NCI-H2107 treated with DMSO at 0.1 percent for 48 hours (cell line): ENCODE measurements at regions not wholly inside any gene's neighbourhood (a gene's known extent, or its start where the extent isn't known, plus 50 kb on each side); places are given as distances from the start of the nearest gene placed in this dataset.
A peak's percentile ranks its signal among the peaks of the same experiment; 100 is the strongest.

Source experiments
- DNase-seq: peaks from one replicate; lab custom pipeline; 2025; ENCODE audit not compliant: unreplicated experiment; lab: John Stamatoyannopoulos, UW

DNA sequence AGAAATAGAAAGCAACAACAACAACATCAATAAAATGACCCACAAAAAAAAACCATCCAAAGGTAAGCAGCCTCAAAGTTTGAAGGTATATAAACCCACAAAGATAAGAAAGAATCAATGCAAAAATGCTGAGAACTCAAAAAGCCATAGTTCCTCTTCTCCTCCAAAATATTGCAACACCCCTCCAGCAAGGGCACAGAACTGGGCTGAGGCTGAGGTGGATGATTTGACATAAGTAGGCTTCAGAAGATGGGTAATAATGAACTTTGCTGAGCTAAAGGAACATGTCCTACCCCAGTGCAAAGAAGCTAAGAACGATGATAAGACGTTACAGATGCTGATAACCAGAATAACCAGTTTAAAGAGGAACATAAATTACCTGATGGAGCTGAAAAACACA, 188.8 kb upstream of the BTBD3 start:
- DNase-seq, result no peak

- no peak for DNase-seq
Measured at GRCh38 chr20:11729806-11730205, 187.9 kb upstream of the BTBD3 start.

- DNase-seq, result peak; percentile 17
Measured at GRCh38 chr20:11734431-11734830, 183.3 kb upstream of the BTBD3 start.

GRCh38 chr20:11738852-11739251, 178.8 kb upstream of the BTBD3 start:
- no peak for DNase-seq

DNA sequence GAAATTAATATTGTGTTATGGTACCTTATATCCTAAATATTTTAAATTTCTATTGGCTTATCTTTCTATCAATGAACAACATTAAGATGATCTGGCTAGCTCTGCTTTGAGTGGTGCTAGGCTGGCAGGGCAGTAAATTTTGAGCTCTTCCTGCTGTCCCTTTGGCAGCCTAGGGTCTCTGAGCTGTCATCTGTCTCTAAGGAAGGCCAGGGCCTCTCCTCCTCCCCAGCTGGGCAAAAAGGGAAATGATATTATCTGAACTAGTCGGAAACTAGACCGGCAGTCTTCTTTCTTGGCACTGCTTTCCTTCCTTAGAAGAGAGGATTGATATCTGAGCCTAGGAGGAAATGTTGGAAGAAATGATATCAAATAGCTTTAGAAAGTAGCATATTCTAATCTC, 176.7 kb upstream of the BTBD3 start:
- DNase-seq, result no peak

GRCh38 chr20:11745145-11745544, 172.5 kb upstream of the BTBD3 start:
- no peak for DNase-seq

GRCh38 chr20:11748436-11748835, 169.3 kb upstream of the BTBD3 start:
- no peak for DNase-seq

DNA sequence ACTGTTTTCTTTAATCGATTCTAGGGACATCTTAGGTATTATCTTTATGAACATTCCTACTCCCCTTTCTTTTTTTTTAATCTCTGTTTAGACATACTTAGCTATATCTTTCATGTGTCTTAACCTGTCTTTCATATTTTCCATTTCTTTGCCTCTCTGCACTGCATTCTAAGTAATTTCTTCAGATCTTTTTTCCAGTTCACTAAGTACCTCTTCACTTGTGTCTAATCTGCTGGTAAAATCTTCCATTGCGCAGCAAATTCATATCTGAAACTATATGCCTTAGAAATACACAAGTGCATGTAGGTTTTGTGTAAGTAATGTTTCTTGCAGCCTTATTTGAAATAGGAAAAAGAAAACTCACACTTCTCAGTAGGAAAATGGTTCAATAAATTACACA, 165.4 kb upstream of the BTBD3 start:
- DNase-seq, result no peak

DNA sequence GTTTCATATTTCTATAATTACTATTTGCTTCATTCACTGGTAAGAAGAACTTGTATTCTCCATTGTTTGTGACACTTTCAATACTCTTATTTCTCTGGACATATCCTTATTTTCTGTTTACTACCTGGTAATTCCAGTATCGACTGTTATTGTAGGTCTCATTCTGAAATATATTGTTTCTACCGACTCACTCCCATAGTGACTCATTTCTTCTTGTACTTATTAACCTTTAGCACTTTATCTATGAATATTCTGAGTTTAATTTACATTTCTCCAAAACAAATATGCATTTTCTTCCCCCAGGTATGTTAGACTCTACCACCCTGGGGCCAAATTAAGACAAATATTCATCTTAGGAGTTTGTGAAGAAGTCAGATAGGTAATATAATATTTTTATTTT, 164.5 kb upstream of the BTBD3 start:
- no peak for DNase-seq

DNA sequence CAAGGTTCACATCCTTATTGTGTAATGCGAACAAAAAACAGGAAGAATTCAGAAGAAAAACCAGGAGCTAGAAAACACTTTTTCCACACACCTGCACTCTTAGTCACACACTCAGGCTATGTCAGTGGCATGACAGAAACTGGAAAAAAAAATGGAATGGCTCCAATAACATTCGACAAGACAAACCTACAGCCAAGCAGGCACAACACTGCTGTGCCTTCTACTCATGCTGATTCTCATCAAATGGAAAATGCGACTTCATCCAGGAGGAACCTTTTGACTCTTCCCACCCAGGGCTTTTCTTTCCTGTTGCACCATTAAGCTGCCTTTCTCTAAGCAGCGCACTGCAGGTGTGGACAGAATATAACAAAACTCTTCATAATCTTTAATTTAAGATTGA, 163.2 kb upstream of the BTBD3 start:
- no peak for DNase-seq

- DNase-seq, result no peak
Measured at GRCh38 chr20:11755071-11755841, 162.4 kb upstream of the BTBD3 start.

DNA sequence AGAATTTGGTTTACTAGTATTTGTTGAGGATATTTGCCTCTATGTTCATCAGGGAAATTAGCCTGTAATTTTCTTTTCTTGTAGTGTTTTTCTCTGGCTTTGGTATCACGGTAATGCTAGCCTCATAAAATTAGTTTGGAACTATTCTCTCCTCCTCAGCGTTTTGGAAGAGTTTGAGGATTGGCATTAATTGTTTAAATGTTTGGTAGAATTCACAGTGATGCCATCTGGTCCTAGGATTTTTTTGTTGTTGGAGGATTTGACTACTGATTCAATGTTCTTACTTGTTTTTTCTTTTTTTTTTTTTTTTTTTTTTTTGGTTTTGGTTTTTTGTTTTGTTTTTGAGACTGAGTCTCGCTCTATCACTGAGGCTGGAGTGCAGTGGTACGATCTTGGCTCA, 156.2 kb upstream of the BTBD3 start:
- DNase-seq, result no peak

DNA sequence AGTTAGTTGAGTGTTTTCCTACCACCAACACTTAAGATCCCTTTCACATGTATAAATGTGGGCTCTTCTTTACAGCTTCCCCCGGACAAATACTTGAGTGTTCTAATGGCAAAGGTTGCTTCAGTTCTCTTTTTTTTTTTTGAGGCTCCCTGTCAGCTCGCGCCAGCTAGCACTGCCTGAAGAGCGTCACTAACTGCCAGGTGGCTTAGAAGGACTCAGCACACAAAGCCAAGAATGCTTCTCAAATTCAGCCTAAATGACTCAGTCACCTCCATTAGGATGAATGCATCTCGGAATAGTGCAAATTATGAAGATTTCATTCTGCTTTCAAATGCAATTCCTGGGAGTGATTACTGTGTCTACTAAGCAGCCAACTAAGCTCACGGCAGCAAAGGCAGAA, 150.7 kb upstream of the BTBD3 start:
- DNase-seq, result peak; percentile 68

DNA sequence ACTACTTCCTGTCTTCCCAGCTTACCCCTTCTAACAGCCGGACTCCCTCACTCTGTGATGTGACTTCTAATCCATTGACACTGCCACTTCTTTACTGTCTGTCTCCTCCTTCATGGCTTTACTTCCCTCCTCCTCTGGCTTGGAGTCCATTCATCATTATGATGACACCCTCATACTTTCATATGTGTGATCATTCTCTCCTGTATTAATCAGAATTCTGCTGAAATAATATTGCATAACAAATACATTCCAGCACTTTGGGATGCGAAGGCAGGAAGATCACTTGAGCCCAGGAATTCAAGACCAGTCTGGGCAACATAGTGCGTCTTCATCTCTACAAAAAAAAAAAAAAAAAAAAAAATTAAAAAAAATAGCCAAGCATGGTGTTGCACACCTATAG, 147.9 kb upstream of the BTBD3 start:
- DNase-seq, result no peak

DNA sequence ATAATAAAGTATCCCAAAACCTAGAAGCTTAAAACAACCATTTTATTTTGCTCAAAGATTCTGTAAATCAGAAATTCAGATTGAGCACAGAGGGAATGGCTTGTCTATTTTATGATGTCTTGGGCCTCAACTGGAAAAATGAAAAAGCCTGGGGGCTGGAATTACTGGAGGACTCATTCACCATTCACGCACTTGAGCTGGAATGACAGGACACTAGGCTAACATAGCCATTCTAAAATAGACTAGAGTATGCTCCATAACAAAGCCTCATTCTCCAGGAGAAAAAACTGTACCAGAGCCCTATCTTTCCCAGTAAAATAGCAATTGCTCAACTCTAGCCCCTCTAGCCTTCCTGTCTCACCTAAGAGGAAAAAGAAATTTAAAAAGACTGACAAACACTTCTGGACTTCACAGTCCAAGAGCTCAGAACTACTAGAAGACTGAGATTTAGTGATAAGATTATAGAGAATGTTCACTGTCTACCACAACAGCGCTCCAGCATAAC, 145.4 kb upstream of the BTBD3 start:
- no peak for DNase-seq

- DNase-seq, result no peak
Measured at GRCh38 chr20:11776687-11777086, 141.0 kb upstream of the BTBD3 start.

DNA sequence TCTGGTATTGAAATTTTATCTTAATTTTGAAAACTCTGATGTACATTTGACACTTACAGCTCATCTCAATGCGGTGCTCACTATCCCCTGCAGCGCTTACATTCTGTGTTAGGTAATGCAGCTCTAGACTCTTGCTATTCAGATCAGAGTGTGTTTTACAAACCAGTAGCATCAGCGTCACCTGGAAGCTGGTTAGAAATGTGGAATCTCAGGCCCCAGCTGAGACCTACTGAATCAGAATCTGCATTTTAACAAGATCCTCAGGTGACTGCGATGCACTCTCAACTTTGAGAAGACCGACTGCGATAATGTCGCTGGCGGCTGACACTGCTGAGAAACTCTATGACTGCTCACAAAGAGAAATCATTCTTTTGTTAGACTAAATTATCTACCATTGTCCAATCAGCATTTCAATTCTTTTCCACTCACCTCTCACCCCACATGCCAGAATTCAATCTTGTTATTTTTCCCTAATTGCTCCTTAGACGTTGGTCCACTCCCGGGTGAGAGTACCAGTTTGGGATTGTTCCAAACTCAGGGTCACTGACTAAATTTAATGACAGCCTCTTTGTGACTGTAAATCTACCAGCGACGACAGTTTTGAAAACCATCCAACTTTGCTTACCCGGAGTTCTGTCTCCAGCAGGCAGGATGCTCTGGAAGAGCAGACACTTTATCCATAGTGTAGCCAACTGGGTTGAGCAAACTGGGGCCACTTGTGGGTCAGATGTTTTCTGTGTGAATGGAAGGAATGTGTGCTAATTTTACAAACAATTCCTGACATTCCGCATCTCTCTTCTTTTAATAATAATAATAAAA, 140.1 kb upstream of the BTBD3 start:
- peak; percentile 16 for DNase-seq

DNA sequence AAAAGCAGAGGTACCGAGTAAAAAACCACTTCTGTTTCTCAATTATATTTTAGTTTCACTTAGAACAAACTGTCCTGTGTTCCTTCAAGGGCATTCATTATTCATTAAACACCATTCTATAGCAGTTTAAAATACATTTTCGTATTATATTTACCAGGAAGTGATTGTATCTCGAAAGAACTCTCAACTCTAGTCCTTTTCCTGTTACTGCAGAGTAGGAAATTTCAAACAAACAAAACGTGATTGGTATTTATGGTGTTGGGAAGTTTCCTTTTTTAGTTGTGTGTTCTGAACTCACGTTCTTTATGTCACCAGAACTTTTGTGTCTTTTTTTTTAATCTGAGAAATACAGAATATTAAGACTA, 139.5 kb upstream of the BTBD3 start:
- DNase-seq, result no peak

- DNase-seq, result no peak
Measured at GRCh38 chr20:11780765-11781369, 136.8 kb upstream of the BTBD3 start.

DNA sequence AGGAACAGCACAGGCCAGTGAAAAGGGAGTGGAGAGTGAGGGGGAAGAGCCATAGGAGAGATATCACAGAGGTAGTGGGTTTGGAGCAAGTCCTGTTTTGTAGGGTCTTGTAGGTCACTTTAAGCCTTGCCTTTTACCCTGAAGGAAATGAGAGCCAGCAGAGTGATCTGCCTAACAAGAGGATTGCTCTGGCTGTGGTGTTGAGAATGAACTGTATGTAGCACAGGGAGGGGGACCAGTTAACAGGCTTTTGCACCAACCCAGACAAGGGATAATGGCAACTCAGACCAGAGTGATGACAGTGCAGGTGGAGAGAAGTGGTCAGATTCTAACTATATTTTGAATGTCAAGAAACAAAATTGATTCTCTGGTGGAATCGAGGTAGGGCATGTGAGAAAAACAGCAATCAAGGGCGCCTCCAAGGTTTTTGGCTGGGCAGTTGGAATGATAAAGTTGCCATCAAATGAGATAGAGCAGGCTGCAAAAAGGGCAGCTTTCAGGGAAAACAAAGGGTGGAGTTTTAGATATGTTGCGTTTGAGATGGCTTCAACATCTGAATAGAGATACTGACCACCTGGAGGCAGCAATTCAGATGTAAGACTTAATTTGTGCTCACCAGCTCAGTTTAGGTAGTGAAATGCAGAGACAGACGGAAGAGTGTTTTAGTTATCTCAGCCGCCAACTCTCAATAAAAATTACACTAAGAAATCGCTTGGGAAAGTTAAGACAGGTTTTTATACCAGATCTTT, 134.4 kb upstream of the BTBD3 start:
- no peak for DNase-seq

DNA sequence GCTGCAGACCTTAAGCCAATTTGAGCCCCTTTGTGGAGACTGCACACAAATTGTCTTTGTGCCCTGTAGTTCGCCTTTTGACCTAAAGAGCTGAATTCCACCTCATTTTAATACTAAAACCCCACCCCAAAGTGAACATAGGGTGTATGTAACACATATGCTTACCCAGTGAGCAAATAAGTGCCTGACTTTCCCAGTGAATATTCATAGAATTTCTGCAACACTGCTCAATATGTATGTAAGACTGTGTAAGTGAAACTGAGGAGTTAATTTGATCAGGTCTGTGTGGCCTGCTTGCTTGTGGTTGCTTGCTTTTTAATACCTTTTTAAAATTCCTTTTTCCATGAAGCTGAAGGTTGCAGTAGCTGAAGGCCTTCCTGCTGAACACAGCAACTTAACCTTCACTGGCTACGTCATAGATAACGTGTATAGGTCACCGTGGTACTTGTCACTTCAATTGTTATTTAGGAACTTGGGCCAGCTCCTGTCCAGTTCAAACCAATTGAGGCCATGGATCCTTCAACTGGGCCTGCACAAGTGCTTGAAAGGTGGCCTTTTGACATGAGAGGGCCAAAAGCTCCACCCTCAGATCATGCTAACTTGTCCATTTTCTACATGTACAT, 131.7 kb upstream of the BTBD3 start:
- DNase-seq, result no peak
